ENCODE measurements at regions not wholly inside any gene's neighbourhood (a gene's known extent, or its start where the extent isn't known, plus 50 kb on each side); places are given as distances from the start of the nearest gene placed in this dataset.

GRCh38 chr3:168472783-168473182 lies 377.1 kb upstream of the GOLIM4 start:
- no peak for TF ChIP-seq CTCF (IDR thresholded peaks at IDR 0.05)
- TF ChIP-seq POLR2A (IDR thresholded peaks at IDR 0.05) = no peak

All from adrenal gland (tissue), 5 donors.